CD4-positive, alpha-beta T cell (primary cell): ENCODE measurements at regions not wholly inside any gene's neighbourhood (a gene's known extent, or its start where the extent isn't known, plus 50 kb on each side); places are given as distances from the start of the nearest gene placed in this dataset.
A peak's percentile ranks its signal among the peaks of the same experiment; 100 is the strongest.

ENCODE experiments used
- ATAC-seq: fragments of 200-7000 bp; cut with Tn5 transposase; one replicate; pipeline ENCODE4 v1.10.0; 2022; ENCODE audit warnings: mild to moderate bottlenecking; ENCODE audit not compliant: poor library complexity
- CTCF ChIA-PET: fragments of 350-600 bp; sonication (Branson Sonifier 250); formaldehyde crosslinking; loops from one replicate; lab custom pipeline; 2021; ENCODE audit warnings: antibody characterized with exemption, inconsistent platforms; lab: Charles Lee
- POLR2A ChIA-PET: fragments of 350-600 bp; sonication (Branson Sonifier 250); formaldehyde crosslinking; loops from one replicate; lab custom pipeline; 2021; ENCODE audit warnings: antibody characterized with exemption, inconsistent platforms; lab: Charles Lee
- DNase-seq, 14 experiments: peaks; one replicate each; pipeline ENCODE4 v3.0.0-alpha.2; 2013 to 2020; ENCODE audit warnings: mixed read lengths in 2 of 14
- H3K27ac ChIP-seq, 2 donors: one replicate each; pipeline versions ENCODE4 v1.5.1 to v1.7.0; 2013; ENCODE audit warnings: low read length in 2 of 2, low read depth in 1 of 2, mild to moderate bottlenecking in 1 of 2
- H3K27me3 ChIP-seq, 2 experiments: 1 replicate in 1 of 2; 2 replicates in 1 of 2; pipeline versions ENCODE4 v1.6.1 to v1.7.0; 2013; ENCODE audit warnings: low read length in 2 of 2, control low read depth in 1 of 2, mild to moderate bottlenecking in 1 of 2, moderate library complexity in 1 of 2; ENCODE audit not compliant: insufficient read depth in 2 of 2, control insufficient read depth in 1 of 2
- H3K36me3 ChIP-seq: one replicate; pipeline ENCODE4 v1.6.1; 2013; ENCODE audit warnings: low read length, control low read depth; ENCODE audit not compliant: insufficient read depth
- H3K4me1 ChIP-seq: one replicate; pipeline ENCODE4 v1.6.1; 2013; ENCODE audit warnings: low read length, control low read depth; ENCODE audit not compliant: insufficient read depth
- H3K4me3 ChIP-seq: one replicate; pipeline ENCODE4 v1.5.1; 2013; ENCODE audit warnings: mild to moderate bottlenecking, low read length, moderate library complexity
- H3K9me3 ChIP-seq, 2 experiments: 1 replicate in 1 of 2; 2 replicates in 1 of 2; pipeline versions ENCODE4 v1.6.1 to v1.7.0; 2013; ENCODE audit warnings: low read length in 2 of 2, mild to moderate bottlenecking in 2 of 2, control low read depth in 1 of 2, moderate library complexity in 1 of 2; ENCODE audit not compliant: control insufficient read depth in 1 of 2, insufficient read depth in 1 of 2
- H3K27ac Mint-ChIP-seq: one replicate; pipeline ENCODE4 v1.8.0; 2020; ENCODE audit warnings: mixed read lengths
- H3K27me3 Mint-ChIP-seq: one replicate; pipeline ENCODE4 v1.8.0; 2021; ENCODE audit warnings: mixed read lengths
- H3K36me3 Mint-ChIP-seq: one replicate; pipeline ENCODE4 v1.8.0; 2021; ENCODE audit warnings: low read depth, mixed read lengths
- H3K4me1 Mint-ChIP-seq: one replicate; pipeline ENCODE4 v1.8.0; 2021; ENCODE audit warnings: low read depth, mixed read lengths
- H3K4me3 Mint-ChIP-seq: one replicate; pipeline ENCODE4 v1.8.0; 2020; ENCODE audit warnings: mild to moderate bottlenecking, mixed read lengths
- H3K9me3 Mint-ChIP-seq: one replicate; pipeline ENCODE4 v1.8.0; 2020; ENCODE audit warnings: mixed read lengths
- CTCF ChIP-seq: fragments of 200-600 bp; IDR thresholded peaks from one replicate; pipeline ENCODE4 v1.8.0; 2022; ENCODE audit warnings: antibody characterized with exemption, mild to moderate bottlenecking
- intact Hi-C, 2 experiments: fragments of 100-400 bp; cut with DNase I in 1 of 2; cut with micrococcal nuclease in 1 of 2; formaldehyde crosslinking; loops; one replicate each; pipeline versions ENCODE4 v1.15.1 to v1.9.0; 2023 to 2025; cut with DNase I, micrococcal nuclease

GRCh38 chr22:49667236-49667635 is 160.4 kb downstream of the BRD1 start:
- ChIA-PET POLR2A (interaction anchor here (2.0 kb wide), 1 partner anchor 10 kb away, joined by 8 read pairs; no protein-coding TSS in a partner anchor), CTCF (no interaction called here)
- H3K27me3 Mint-ChIP-seq: peaks cover 33% of the 10 kb centered on the region
- intact Hi-C loops: no loop called here
- peak overlapping the region; percentile 7 for H3K4me3 ChIP-seq
- peaks cover 33% of the 10 kb centered on the region for H3K4me1 Mint-ChIP-seq
- H3K4me3 Mint-ChIP-seq: peak overlapping the region; percentile 76
- H3K27ac ChIP-seq: no peak overlapping the region
- DNase-seq: peak in 6 of 14 experiments; percentile 11 to 54 (median 41)
- peaks cover 15 to 28% of the 10 kb centered on the region in 2 experiments for H3K27me3 ChIP-seq
- no peak for TF ChIP-seq CTCF
- H3K36me3 ChIP-seq: no peaks in the 10 kb centered on the region
- peaks cover 37% of the 10 kb centered on the region for H3K4me1 ChIP-seq
- H3K27ac Mint-ChIP-seq: peak overlapping the region; percentile 61
- H3K9me3 ChIP-seq: no peaks in the 10 kb centered on the region
- H3K9me3 Mint-ChIP-seq: no peaks in the 10 kb centered on the region
- H3K36me3 Mint-ChIP-seq: no peaks in the 10 kb centered on the region
- ATAC-seq: no peak

- Histone ChIP-seq H3K27ac (no peak overlapping the region), H3K9me3 (no peaks in the 10 kb centered on the region), H3K4me1 (peaks cover 33% of the 10 kb centered on the region), H3K27me3 (peaks cover 7 to 20% of the 10 kb centered on the region in 2 experiments), H3K4me3 (no peak overlapping the region), H3K36me3 (no peaks in the 10 kb centered on the region)
- DNase-seq (peak in 2 of 14 experiments; percentile 2 to 31), ATAC-seq (no peak)
- Mint-ChIP-seq H3K36me3 (no peaks in the 10 kb centered on the region), H3K4me3 (peak overlapping the region; percentile 76), H3K4me1 (peaks cover 26% of the 10 kb centered on the region), H3K9me3 (no peaks in the 10 kb centered on the region), H3K27me3 (peaks cover 25% of the 10 kb centered on the region), H3K27ac (peak overlapping the region; percentile 61)
- no peak for TF ChIP-seq CTCF
- intact Hi-C loops: no loop called here
- POLR2A ChIA-PET: interaction anchor here (2.0 kb wide), 1 partner anchor 9 kb away, joined by 8 read pairs; no protein-coding TSS in a partner anchor
- CTCF ChIA-PET: no interaction called here
These were observed 161.4 kb downstream of the BRD1 start for GRCh38 chr22:49666146-49666809.

- Histone ChIP-seq H3K27ac (no peak overlapping the region), H3K36me3 (no peaks in the 10 kb centered on the region), H3K4me1 (peaks cover 25% of the 10 kb centered on the region), H3K4me3 (no peak overlapping the region), H3K27me3 (peaks cover 3 to 13% of the 10 kb centered on the region in 2 experiments), H3K9me3 (no peaks in the 10 kb centered on the region)
- no peak for ATAC-seq
- H3K4me1 Mint-ChIP-seq: peaks cover 22% of the 10 kb centered on the region
- peaks cover 20% of the 10 kb centered on the region for H3K27me3 Mint-ChIP-seq
- H3K9me3 Mint-ChIP-seq: no peaks in the 10 kb centered on the region
- POLR2A ChIA-PET: no interaction called here
- CTCF ChIA-PET: no interaction called here
- H3K4me3 Mint-ChIP-seq: no peak overlapping the region
- no peak overlapping the region for H3K27ac Mint-ChIP-seq
- intact Hi-C loops: no loop called here
- peak in 2 of 14 experiments; percentile 7 to 16 for DNase-seq
- no peaks in the 10 kb centered on the region for H3K36me3 Mint-ChIP-seq
- no peak for TF ChIP-seq CTCF
These were observed 162.8 kb downstream of the BRD1 start for GRCh38 chr22:49664891-49665290.
